A673 (cell line): ENCODE measurements at regions not wholly inside any gene's neighbourhood (a gene's known extent, or its start where the extent isn't known, plus 50 kb on each side); places are given as distances from the start of the nearest gene placed in this dataset.

Experiments
- BruUV-seq: library from RNA; stranded (reverse); fragments of 400-500 nt; replicated peaks from 2 replicates; lab custom pipeline; 2021; lab: Mats Ljungman, UMichigan
- CTCF ChIA-PET: fragments of 300-600 bp; sonication (Branson Sonifier 250); formaldehyde crosslinking; loops from one replicate; lab custom pipeline; 2022; ENCODE audit warnings: antibody characterized with exemption; lab: Charles Lee
- POLR2A ChIA-PET: fragments of 300-600 bp; sonication (Branson Sonifier 250); formaldehyde crosslinking; loops from one replicate; lab custom pipeline; 2022; ENCODE audit warnings: antibody characterized with exemption; ENCODE audit not compliant: low non-redundant PET; lab: Charles Lee
- DNase-seq: peaks from one replicate; pipeline ENCODE4 v3.0.0-alpha.2; 2015; ENCODE audit warnings: low spot score
- H3K27ac ChIP-seq: fragments of 200-600 bp; sonication (generic); 2 replicates; pipeline ENCODE4 v1.5.1; 2016; ENCODE audit warnings: mixed run types, low read depth, mild to moderate bottlenecking, mixed read lengths, antibody characterized with exemption, low read length; ENCODE audit not compliant: poor library complexity, severe bottlenecking
- H3K27me3 ChIP-seq: fragments of 200-600 bp; sonication (generic); replicated peaks from 2 replicates; pipeline ENCODE4 v1.6.1; 2017; ENCODE audit warnings: mixed run types, low read depth, mild to moderate bottlenecking, mixed read lengths, antibody characterized with exemption, low read length; ENCODE audit not compliant: insufficient read depth, poor library complexity
- H3K36me3 ChIP-seq: fragments of 200-600 bp; sonication (generic); 2 replicates; pipeline ENCODE4 v1.6.1; 2016; ENCODE audit warnings: mixed run types, mild to moderate bottlenecking, mixed read lengths, antibody characterized with exemption, low read length; ENCODE audit not compliant: insufficient read depth, poor library complexity, severe bottlenecking
- H3K4me1 ChIP-seq: fragments of 200-600 bp; sonication (generic); 2 replicates; pipeline ENCODE4 v1.6.1; 2017; ENCODE audit warnings: mixed run types, mild to moderate bottlenecking, mixed read lengths, antibody characterized with exemption, low read length; ENCODE audit not compliant: insufficient read depth, poor library complexity, severe bottlenecking
- H3K4me3 ChIP-seq: fragments of 200-600 bp; sonication (generic); 2 replicates; pipeline ENCODE4 v1.5.1; 2016; ENCODE audit warnings: low read depth, mixed run types, mild to moderate bottlenecking, mixed read lengths, low read length; ENCODE audit not compliant: poor library complexity, severe bottlenecking
- H3K9me3 ChIP-seq: fragments of 200-600 bp; sonication (generic); 2 replicates; pipeline ENCODE4 v1.6.1; 2016; ENCODE audit warnings: mixed run types, low read depth, mild to moderate bottlenecking, mixed read lengths, antibody characterized with exemption, low read length; ENCODE audit not compliant: poor library complexity, severe bottlenecking
- CTCF ChIP-seq: fragments of 300-800, 200-600 bp; sonication (generic); conservative IDR thresholded peaks from 2 replicates; pipeline ENCODE4 v1.5.1; 2017; ENCODE audit warnings: low read depth, mild to moderate bottlenecking, antibody characterized with exemption, low read length, moderate library complexity, mixed read lengths
- EZH2 ChIP-seq: fragments of 200-600 bp; sonication (generic); IDR thresholded peaks from 2 replicates; pipeline ENCODE4 v1.6.1; 2017; ENCODE audit warnings: borderline replicate concordance, low read depth, mild to moderate bottlenecking, mixed read lengths, antibody characterized with exemption, low read length; ENCODE audit not compliant: poor library complexity, severe bottlenecking
- intact Hi-C: fragments of 100-400 bp; cut with micrococcal nuclease; formaldehyde crosslinking; loops from one replicate; pipeline ENCODE4 v1.10.0; 2022; ENCODE audit not compliant: unreplicated experiment

GRCh38 chr11:104369761-104370160 lies 205.8 kb upstream of the PDGFD start:
- ChIA-PET POLR2A (no interaction called here), CTCF (no interaction called here)
- Histone ChIP-seq H3K4me1 (no peaks in the 10 kb centered on the region), H3K36me3 (no peaks in the 10 kb centered on the region), H3K9me3 (no peaks in the 10 kb centered on the region), H3K27me3 (no peaks in the 10 kb centered on the region), H3K27ac (no peak overlapping the region), H3K4me3 (no peak overlapping the region)
- no TSS peak for BruUV-seq
- no peak for DNase-seq
- intact Hi-C loops: no loop called here
- TF ChIP-seq CTCF (no peak), EZH2 (no peak)

- ChIA-PET POLR2A (no interaction called here), CTCF (no interaction called here)
- intact Hi-C loops: no loop called here
- H3K9me3 ChIP-seq: no peaks in the 10 kb centered on the region
- H3K4me3 ChIP-seq: no peak overlapping the region
- DNase-seq: no peak
- H3K36me3 ChIP-seq: no peaks in the 10 kb centered on the region
- no peaks in the 10 kb centered on the region for H3K27me3 ChIP-seq
- no peak overlapping the region for H3K27ac ChIP-seq
- TF ChIP-seq CTCF (no peak), EZH2 (no peak)
- no TSS peak for BruUV-seq
- no peaks in the 10 kb centered on the region for H3K4me1 ChIP-seq
Measured at GRCh38 chr11:104366321-104366734, 202.4 kb upstream of the PDGFD start.

GRCh38 chr11:104365676-104366075 lies 201.7 kb upstream of the PDGFD start:
- Histone ChIP-seq H3K36me3 (no peaks in the 10 kb centered on the region), H3K27ac (no peak overlapping the region), H3K27me3 (no peaks in the 10 kb centered on the region), H3K9me3 (no peaks in the 10 kb centered on the region), H3K4me1 (no peaks in the 10 kb centered on the region), H3K4me3 (no peak overlapping the region)
- intact Hi-C loops: no loop called here
- DNase-seq: no peak
- POLR2A ChIA-PET: no interaction called here
- no peak for TF ChIP-seq EZH2
- TF ChIP-seq CTCF: no peak
- BruUV-seq: no TSS peak
- CTCF ChIA-PET: no interaction called here
